SK-N-SH treated with all-trans-retinoic acid at 6 μM for 48 hours (cell line): ENCODE measurements at regions not wholly inside any gene's neighbourhood (a gene's known extent, or its start where the extent isn't known, plus 50 kb on each side); places are given as distances from the start of the nearest gene placed in this dataset.

Source experiments
- ATAC-seq: fragments of 200-7000 bp; cut with Tn5 transposase; 3 replicates; pipeline ENCODE4 v1.9.1; 2020; ENCODE audit warnings: mild to moderate bottlenecking, moderate library complexity
- BACH2 ChIP-seq: fragments of 250-450 bp; sonication (Bioruptor Pico); IDR thresholded peaks from 2 replicates; pipeline ENCODE4 v1.9.0; 2021; ENCODE audit warnings: mild to moderate bottlenecking, borderline replicate concordance
- CSDC2 ChIP-seq: fragments of 250-450 bp; sonication (Bioruptor Pico); IDR thresholded peaks from 2 replicates; pipeline ENCODE4 v1.5.0; 2020; ENCODE audit warnings: mild to moderate bottlenecking, moderate library complexity
- ESRRG ChIP-seq: fragments of 250-450 bp; sonication (Bioruptor Pico); IDR thresholded peaks from 2 replicates; pipeline ENCODE4 v1.6.1; 2021; ENCODE audit warnings: mild to moderate bottlenecking
- PPARA ChIP-seq: fragments of 250-450 bp; sonication (Bioruptor Pico); IDR thresholded peaks from 2 replicates; pipeline ENCODE4 v1.5.0; 2020; ENCODE audit warnings: mild to moderate bottlenecking, borderline replicate concordance
- RARB ChIP-seq: fragments of 250-450 bp; sonication (Bioruptor Pico); IDR thresholded peaks from 2 replicates; pipeline ENCODE4 v1.8.0; 2021; ENCODE audit warnings: mild to moderate bottlenecking, moderate library complexity
- SNAI2 ChIP-seq: fragments of 250-450 bp; sonication (Bioruptor Pico); IDR thresholded peaks from 2 replicates; pipeline ENCODE4 v1.5.0; 2020; ENCODE audit warnings: mild to moderate bottlenecking, moderate library complexity
- TCF4 ChIP-seq: fragments of 250-450 bp; sonication (Bioruptor Pico); IDR thresholded peaks from 2 replicates; pipeline ENCODE4 v1.8.0; 2021; ENCODE audit warnings: mild to moderate bottlenecking, moderate library complexity, borderline replicate concordance
- TOX ChIP-seq: fragments of 250-450 bp; sonication (Bioruptor Pico); IDR thresholded peaks from 2 replicates; pipeline ENCODE4 v1.8.0; 2021; ENCODE audit warnings: mild to moderate bottlenecking, moderate library complexity, borderline replicate concordance
- ZC3H10 ChIP-seq: fragments of 250-450 bp; sonication (Bioruptor Pico); IDR thresholded peaks from 2 replicates; pipeline ENCODE4 v1.5.1; 2021; ENCODE audit warnings: mild to moderate bottlenecking, moderate library complexity
- ZFP3 ChIP-seq: fragments of 250-450 bp; sonication (Bioruptor Pico); IDR thresholded peaks from 2 replicates; pipeline ENCODE4 v1.5.0; 2020; ENCODE audit warnings: mild to moderate bottlenecking, moderate library complexity
- ZFP30 ChIP-seq: fragments of 450-650 bp; formaldehyde crosslinking; IDR thresholded peaks from 2 replicates; pipeline ENCODE4 v1.5.0; 2022; ENCODE audit warnings: mild to moderate bottlenecking, moderate library complexity
- ZNF70 ChIP-seq: fragments of 450-650 bp; formaldehyde crosslinking; IDR thresholded peaks from 2 replicates; pipeline ENCODE4 v1.5.0; 2020; ENCODE audit warnings: mild to moderate bottlenecking, moderate library complexity
- ZNF8 ChIP-seq: fragments of 450-650 bp; formaldehyde crosslinking; IDR thresholded peaks from 2 replicates; pipeline ENCODE4 v1.5.0; 2020; ENCODE audit warnings: mild to moderate bottlenecking, moderate library complexity
- TF ChIP-seq, protein P1 (sequence below): fragments of 250-450 bp; sonication (Bioruptor Pico); IDR thresholded peaks from 2 replicates; pipeline ENCODE4 v1.8.0; 2020; ENCODE audit warnings: mild to moderate bottlenecking, moderate library complexity, borderline replicate concordance
- TF ChIP-seq, protein P2 (sequence below): fragments of 250-450 bp; sonication (Bioruptor Pico); IDR thresholded peaks from 2 replicates; pipeline ENCODE4 v1.5.0; 2020; ENCODE audit warnings: mild to moderate bottlenecking, moderate library complexity
- TF ChIP-seq, protein P3 (sequence below): fragments of 250-450 bp; sonication (Bioruptor Pico); IDR thresholded peaks from 2 replicates; pipeline ENCODE4 v1.5.1; 2021; ENCODE audit warnings: mild to moderate bottlenecking, moderate library complexity
- TF ChIP-seq, protein P4 (sequence below): fragments of 250-450 bp; sonication (Bioruptor Pico); IDR thresholded peaks from 2 replicates; pipeline ENCODE4 v1.8.0; 2021; ENCODE audit warnings: low read depth, mild to moderate bottlenecking, moderate library complexity, borderline replicate concordance

DNA sequence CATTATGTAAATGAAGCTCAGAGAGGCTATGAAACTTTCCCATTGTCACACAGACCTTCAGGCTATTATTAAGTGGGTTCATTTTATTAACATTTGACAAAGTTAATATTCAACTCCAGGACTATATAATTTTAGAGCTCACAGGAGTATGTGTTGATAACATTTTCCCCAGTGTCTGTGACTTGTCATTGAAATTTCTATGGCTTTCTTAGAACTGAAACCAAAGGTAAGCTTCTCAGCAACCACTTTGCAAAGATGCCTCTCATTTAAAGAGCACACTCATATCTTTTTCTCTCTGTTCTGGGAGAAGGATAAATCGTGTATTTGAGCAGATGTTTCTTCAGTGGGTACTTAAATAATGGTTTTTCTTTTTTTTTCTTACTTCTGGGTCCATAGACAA lies 61.8 kb upstream of the LHCGR start:
- no peak for TF ChIP-seq ZC3H10
- TF ChIP-seq CSDC2, result no peak
- no peak for TF ChIP-seq ZFP3 (CRISPR knock-in tag)
- no peak for TF ChIP-seq RARB (CRISPR knock-in tag)
- TF ChIP-seq TCF4 (CRISPR knock-in tag), result no peak
- TF ChIP-seq, protein P1, sequence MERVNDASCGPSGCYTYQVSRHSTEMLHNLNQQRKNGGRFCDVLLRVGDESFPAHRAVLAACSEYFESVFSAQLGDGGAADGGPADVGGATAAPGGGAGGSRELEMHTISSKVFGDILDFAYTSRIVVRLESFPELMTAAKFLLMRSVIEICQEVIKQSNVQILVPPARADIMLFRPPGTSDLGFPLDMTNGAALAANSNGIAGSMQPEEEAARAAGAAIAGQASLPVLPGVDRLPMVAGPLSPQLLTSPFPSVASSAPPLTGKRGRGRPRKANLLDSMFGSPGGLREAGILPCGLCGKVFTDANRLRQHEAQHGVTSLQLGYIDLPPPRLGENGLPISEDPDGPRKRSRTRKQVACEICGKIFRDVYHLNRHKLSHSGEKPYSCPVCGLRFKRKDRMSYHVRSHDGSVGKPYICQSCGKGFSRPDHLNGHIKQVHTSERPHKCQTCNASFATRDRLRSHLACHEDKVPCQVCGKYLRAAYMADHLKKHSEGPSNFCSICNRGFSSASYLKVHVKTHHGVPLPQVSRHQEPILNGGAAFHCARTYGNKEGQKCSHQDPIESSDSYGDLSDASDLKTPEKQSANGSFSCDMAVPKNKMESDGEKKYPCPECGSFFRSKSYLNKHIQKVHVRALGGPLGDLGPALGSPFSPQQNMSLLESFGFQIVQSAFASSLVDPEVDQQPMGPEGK (CRISPR knock-in tag), result no peak
- ATAC-seq, result no peak

DNA sequence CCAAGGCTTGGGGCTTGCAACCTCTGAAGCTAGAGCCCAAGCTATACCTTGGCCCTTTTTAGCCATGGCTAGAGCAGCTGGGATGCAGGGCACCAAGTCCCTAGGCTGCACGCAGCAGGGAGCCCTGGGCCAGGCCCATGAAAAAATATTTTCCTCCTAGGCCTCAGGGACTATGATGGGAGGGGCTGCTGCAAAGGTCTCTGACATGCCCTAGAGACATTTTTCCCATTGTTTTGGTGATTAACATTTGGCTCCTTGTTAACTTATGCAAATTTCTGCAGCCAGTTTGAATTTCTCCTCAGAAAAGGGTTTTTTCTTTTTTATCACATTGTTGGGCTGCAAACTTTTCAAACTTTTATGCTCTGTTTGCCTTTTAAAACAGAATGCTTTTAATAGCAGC lies 56.9 kb upstream of the LHCGR start:
- no peak for TF ChIP-seq ZNF70 (CRISPR knock-in tag)
- no peak for TF ChIP-seq ZFP3 (CRISPR knock-in tag)
- TF ChIP-seq, protein P2, sequence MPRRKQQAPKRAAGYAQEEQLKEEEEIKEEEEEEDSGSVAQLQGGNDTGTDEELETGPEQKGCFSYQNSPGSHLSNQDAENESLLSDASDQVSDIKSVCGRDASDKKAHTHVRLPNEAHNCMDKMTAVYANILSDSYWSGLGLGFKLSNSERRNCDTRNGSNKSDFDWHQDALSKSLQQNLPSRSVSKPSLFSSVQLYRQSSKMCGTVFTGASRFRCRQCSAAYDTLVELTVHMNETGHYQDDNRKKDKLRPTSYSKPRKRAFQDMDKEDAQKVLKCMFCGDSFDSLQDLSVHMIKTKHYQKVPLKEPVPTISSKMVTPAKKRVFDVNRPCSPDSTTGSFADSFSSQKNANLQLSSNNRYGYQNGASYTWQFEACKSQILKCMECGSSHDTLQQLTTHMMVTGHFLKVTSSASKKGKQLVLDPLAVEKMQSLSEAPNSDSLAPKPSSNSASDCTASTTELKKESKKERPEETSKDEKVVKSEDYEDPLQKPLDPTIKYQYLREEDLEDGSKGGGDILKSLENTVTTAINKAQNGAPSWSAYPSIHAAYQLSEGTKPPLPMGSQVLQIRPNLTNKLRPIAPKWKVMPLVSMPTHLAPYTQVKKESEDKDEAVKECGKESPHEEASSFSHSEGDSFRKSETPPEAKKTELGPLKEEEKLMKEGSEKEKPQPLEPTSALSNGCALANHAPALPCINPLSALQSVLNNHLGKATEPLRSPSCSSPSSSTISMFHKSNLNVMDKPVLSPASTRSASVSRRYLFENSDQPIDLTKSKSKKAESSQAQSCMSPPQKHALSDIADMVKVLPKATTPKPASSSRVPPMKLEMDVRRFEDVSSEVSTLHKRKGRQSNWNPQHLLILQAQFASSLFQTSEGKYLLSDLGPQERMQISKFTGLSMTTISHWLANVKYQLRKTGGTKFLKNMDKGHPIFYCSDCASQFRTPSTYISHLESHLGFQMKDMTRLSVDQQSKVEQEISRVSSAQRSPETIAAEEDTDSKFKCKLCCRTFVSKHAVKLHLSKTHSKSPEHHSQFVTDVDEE (CRISPR knock-in tag), result no peak
- TF ChIP-seq, all 23 proteins: peak for 0
- no peak for ATAC-seq

DNA sequence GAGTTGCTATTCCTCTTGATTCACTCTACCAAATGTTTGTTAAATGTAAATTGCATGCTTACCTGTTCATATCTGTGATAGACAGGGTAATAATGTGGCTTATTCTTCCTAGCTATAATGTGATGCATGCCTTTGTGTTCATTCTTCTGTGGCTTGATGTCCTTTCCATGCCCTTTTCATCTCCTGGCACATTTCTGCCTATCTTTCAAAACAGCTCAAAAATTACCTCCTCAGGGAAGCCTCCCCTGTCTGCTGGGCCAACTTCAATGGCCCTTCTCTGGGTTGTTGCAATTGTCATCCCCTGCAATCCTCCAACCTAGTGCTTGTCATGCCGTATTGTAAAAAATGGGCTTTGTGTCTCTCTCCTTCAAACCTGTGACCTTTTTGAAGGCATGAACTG lies 52.8 kb upstream of the LHCGR start:
- TF ChIP-seq, protein P2 (CRISPR knock-in tag), result no peak
- no peak for TF ChIP-seq BACH2
- TF ChIP-seq, protein P3, sequence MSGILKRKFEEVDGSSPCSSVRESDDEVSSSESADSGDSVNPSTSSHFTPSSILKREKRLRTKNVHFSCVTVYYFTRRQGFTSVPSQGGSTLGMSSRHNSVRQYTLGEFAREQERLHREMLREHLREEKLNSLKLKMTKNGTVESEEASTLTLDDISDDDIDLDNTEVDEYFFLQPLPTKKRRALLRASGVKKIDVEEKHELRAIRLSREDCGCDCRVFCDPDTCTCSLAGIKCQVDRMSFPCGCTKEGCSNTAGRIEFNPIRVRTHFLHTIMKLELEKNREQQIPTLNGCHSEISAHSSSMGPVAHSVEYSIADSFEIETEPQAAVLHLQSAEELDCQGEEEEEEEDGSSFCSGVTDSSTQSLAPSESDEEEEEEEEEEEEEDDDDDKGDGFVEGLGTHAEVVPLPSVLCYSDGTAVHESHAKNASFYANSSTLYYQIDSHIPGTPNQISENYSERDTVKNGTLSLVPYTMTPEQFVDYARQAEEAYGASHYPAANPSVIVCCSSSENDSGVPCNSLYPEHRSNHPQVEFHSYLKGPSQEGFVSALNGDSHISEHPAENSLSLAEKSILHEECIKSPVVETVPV (CRISPR knock-in tag), result no peak
- no peak for TF ChIP-seq RARB (CRISPR knock-in tag)
- no peak for TF ChIP-seq CSDC2
- no peak for TF ChIP-seq PPARA (CRISPR knock-in tag)
- no peak for TF ChIP-seq ZFP30 (CRISPR knock-in tag)
- TF ChIP-seq ZNF70 (CRISPR knock-in tag), result no peak
- no peak for TF ChIP-seq SNAI2 (CRISPR knock-in tag)
- no peak for TF ChIP-seq ZNF8
- no peak for TF ChIP-seq ESRRG
- TF ChIP-seq, protein P4, sequence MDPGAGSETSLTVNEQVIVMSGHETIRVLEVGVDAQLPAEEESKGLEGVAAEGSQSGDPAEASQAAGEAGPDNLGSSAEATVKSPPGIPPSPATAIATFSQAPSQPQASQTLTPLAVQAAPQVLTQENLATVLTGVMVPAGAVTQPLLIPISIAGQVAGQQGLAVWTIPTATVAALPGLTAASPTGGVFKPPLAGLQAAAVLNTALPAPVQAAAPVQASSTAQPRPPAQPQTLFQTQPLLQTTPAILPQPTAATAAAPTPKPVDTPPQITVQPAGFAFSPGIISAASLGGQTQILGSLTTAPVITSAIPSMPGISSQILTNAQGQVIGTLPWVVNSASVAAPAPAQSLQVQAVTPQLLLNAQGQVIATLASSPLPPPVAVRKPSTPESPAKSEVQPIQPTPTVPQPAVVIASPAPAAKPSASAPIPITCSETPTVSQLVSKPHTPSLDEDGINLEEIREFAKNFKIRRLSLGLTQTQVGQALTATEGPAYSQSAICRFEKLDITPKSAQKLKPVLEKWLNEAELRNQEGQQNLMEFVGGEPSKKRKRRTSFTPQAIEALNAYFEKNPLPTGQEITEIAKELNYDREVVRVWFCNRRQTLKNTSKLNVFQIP, result no peak
- no peak for TF ChIP-seq TOX (CRISPR knock-in tag)
- no peak for ATAC-seq
